Keratinocyte (primary cell): ENCODE measurements at regions not wholly inside any gene's neighbourhood (a gene's known extent, or its start where the extent isn't known, plus 50 kb on each side); places are given as distances from the start of the nearest gene placed in this dataset.
"Not testable (repeated sequence)": the region's sequence is repeated elsewhere in the genome, so short reads cannot be mapped to it uniquely, and the experiment has no call there.

Experiments used
- DNase-seq: peaks from one replicate; pipeline ENCODE4 v3.0.0-alpha.2; 2011; ENCODE audit warnings: low read depth, missing footprints, low spot score
- FAIRE-seq: peaks from 2 replicates; lab custom pipeline; 2011; peaks lifted over from hg19 to GRCh38; lab: Jason Lieb, UNC
- H2AFZ ChIP-seq: 2 replicates; pipeline ENCODE4 v1.6.0; 2012; ENCODE audit warnings: low read length, control low read depth, inconsistent platforms; ENCODE audit not compliant: control insufficient read depth
- H3K27ac ChIP-seq: 2 replicates; pipeline ENCODE4 v1.5.1; 2011; ENCODE audit warnings: low read length; ENCODE audit not compliant: control insufficient read depth, insufficient read depth
- H3K27me3 ChIP-seq: 3 replicates; pipeline ENCODE4 v1.6.0; 2011; ENCODE audit warnings: low read length; ENCODE audit not compliant: control insufficient read depth, insufficient read depth; ENCODE audit errors: extremely low read depth
- H3K36me3 ChIP-seq, 2 experiments: 2 replicates in 1 of 2; 3 replicates in 1 of 2; pipeline ENCODE4 v1.5.1; 2011; ENCODE audit warnings: low read length in 2 of 2, mild to moderate bottlenecking in 1 of 2; ENCODE audit not compliant: control insufficient read depth in 2 of 2, insufficient read depth in 2 of 2; ENCODE audit errors: extremely low read depth in 1 of 2
- H3K4me1 ChIP-seq: 3 replicates; pipeline ENCODE4 v1.5.1; 2011; ENCODE audit warnings: low read length; ENCODE audit not compliant: control insufficient read depth, insufficient read depth; ENCODE audit errors: extremely low read depth
- H3K4me2 ChIP-seq: 3 replicates; pipeline ENCODE4 v1.6.0; 2011; ENCODE audit warnings: low read depth, low read length; ENCODE audit not compliant: control insufficient read depth, insufficient read depth; ENCODE audit errors: extremely low read depth
- H3K4me3 ChIP-seq, 3 experiments: fragments of 200-600 bp in 1 of 3; sonication (generic) in 1 of 3; 2 replicates in 2 of 3; 3 replicates in 1 of 3; pipeline ENCODE4 v1.5.1; 2011 to 2016; ENCODE audit warnings: low read length in 3 of 3, mild to moderate bottlenecking in 3 of 3, control low read depth in 2 of 3, inconsistent platforms in 1 of 3, low read depth in 1 of 3, mixed read lengths in 1 of 3, mixed run types in 1 of 3, moderate library complexity in 1 of 3; ENCODE audit not compliant: control insufficient read depth in 2 of 3, insufficient read depth in 2 of 3; ENCODE audit errors: extremely low read depth in 1 of 3
- H3K79me2 ChIP-seq: 2 replicates; pipeline ENCODE4 v1.6.0; 2012; ENCODE audit warnings: low read length; ENCODE audit not compliant: control insufficient read depth, insufficient read depth
- H3K9ac ChIP-seq: 3 replicates; pipeline ENCODE4 v1.6.0; 2011; ENCODE audit warnings: low read length; ENCODE audit not compliant: control insufficient read depth, insufficient read depth; ENCODE audit errors: extremely low read depth
- H3K9me1 ChIP-seq: 3 replicates; pipeline ENCODE4 v1.6.0; 2011; ENCODE audit warnings: low read length; ENCODE audit not compliant: control insufficient read depth, insufficient read depth; ENCODE audit errors: extremely low read depth
- H3K9me3 ChIP-seq: 2 replicates; pipeline ENCODE4 v1.5.1; 2012; ENCODE audit warnings: low read depth, low read length; ENCODE audit not compliant: control insufficient read depth
- H4K20me1 ChIP-seq: 3 replicates; pipeline ENCODE4 v1.6.0; 2011; ENCODE audit warnings: low read length; ENCODE audit not compliant: control insufficient read depth, insufficient read depth; ENCODE audit errors: extremely low read depth
- EZH2 ChIP-seq: IDR thresholded peaks from one replicate; pipeline ENCODE4 v1.6.1; 2012; ENCODE audit warnings: inconsistent platforms, mild to moderate bottlenecking, low read length, moderate library complexity
- dilution Hi-C: fragments of 300-500 bp; cut with MboI; formaldehyde crosslinking; loops from one replicate; pipeline ENCODE4 v1.7.0; 2020; ENCODE audit warnings: low sequenced_read_pairs; ENCODE audit not compliant: extremely low pct_ligation_motif_present
- TF ChIP-seq, protein P1 (sequence below), 3 experiments: IDR thresholded peaks in 1 of 3; conservative IDR thresholded peaks in 1 of 3; optimal IDR thresholded peaks in 1 of 3; 2 replicates in 2 of 3; 3 replicates in 1 of 3; pipeline versions ENCODE3 to v1.5.1; 2011; ENCODE audit warnings: low read length in 3 of 3, mild to moderate bottlenecking in 3 of 3, moderate library complexity in 2 of 3, control low read depth in 1 of 3, inconsistent platforms in 1 of 3; ENCODE audit not compliant: insufficient read depth in 2 of 3; ENCODE audit errors: extremely low read depth in 1 of 3

DNA sequence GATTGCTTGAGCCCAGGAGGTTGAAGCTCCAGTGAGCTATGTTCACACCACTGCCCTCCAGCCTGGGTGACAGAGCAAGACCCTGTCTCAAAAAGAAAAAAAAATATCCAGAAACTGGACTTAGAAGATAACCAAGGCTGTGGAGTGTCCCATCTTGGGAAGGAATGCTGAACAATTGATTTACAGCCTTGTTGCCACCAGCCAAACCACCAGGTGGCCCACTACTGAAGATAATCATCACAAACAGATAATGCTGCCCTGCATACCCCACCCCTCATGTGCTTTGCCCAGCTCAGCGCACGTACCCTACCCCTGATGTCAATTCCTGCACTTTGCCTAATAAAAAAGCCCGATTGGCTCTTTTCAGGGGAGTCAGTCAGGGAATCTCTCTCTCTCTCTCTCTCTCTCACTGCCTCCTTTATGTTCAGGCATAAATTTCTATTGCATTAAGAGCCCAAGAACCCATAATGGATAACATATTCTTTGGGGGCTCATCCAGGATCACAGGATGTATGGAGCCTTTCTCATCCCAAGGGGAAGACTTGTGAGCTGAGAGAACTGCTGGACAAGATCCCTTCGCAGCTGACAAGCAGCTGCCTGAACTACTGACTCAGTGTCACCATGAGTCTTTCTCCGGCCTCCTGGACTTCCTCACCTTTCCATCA is 166.4 kb downstream of the CD24 start:
- H3K4me1 ChIP-seq, result no peaks in the 10 kb centered on the region
- H3K4me3 ChIP-seq, result no peak overlapping the region
- TF ChIP-seq EZH2, result no peak
- TF ChIP-seq, protein P1, sequence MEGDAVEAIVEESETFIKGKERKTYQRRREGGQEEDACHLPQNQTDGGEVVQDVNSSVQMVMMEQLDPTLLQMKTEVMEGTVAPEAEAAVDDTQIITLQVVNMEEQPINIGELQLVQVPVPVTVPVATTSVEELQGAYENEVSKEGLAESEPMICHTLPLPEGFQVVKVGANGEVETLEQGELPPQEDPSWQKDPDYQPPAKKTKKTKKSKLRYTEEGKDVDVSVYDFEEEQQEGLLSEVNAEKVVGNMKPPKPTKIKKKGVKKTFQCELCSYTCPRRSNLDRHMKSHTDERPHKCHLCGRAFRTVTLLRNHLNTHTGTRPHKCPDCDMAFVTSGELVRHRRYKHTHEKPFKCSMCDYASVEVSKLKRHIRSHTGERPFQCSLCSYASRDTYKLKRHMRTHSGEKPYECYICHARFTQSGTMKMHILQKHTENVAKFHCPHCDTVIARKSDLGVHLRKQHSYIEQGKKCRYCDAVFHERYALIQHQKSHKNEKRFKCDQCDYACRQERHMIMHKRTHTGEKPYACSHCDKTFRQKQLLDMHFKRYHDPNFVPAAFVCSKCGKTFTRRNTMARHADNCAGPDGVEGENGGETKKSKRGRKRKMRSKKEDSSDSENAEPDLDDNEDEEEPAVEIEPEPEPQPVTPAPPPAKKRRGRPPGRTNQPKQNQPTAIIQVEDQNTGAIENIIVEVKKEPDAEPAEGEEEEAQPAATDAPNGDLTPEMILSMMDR (optimal IDR thresholded peaks at IDR 0.05 in 1 of 3, IDR thresholded peaks at IDR 0.05 in 1 of 3, conservative IDR thresholded peaks at IDR 0.05 in 1 of 3; ENCODE audit: extremely low read depth in 1 of 3, insufficient read depth in 2 of 3, low read length in 3 of 3), result no peak
- no peak overlapping the region for H3K27ac ChIP-seq
- no peaks in the 10 kb centered on the region for H3K36me3 ChIP-seq
- dilution Hi-C loops, result no loop called here
- no peak for DNase-seq
- H3K4me2 ChIP-seq, result no peak overlapping the region
- FAIRE-seq, result no peak
- H4K20me1 ChIP-seq, result no peaks in the 10 kb centered on the region
- H2AFZ ChIP-seq, result no peak overlapping the region
- H3K9me1 ChIP-seq, result no peaks in the 10 kb centered on the region
- no peaks in the 10 kb centered on the region for H3K27me3 ChIP-seq
- peaks cover 10% of the 10 kb centered on the region for H3K9me3 ChIP-seq
- H3K79me2 ChIP-seq, result no peaks in the 10 kb centered on the region
- H3K9ac ChIP-seq, result no peak overlapping the region

DNA sequence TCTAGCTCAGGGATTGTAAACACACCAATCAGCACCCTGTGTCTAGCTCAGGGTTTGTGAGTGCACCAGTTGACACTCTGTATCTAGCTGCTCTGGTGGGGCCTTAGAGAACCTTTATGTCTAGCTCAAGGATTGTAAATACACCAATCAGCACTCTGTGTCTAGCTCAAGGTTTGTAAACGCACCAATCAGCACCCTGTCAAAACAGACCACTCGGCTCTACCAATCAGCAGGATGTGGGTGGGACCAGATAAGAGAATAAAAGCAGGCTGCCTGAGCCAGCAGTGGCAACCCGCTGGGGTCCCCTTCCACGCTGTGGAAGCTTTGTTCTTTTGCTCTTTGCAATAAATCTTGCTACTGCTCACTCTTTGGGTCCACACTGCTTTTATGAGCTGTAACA is 168.3 kb downstream of the CD24 start:
- H3K36me3 ChIP-seq, H4K20me1 ChIP-seq, H3K4me2 ChIP-seq, H3K27me3 ChIP-seq, H3K27ac ChIP-seq, dilution Hi-C loops, H3K79me2 ChIP-seq, H3K9me1 ChIP-seq, H3K4me1 ChIP-seq, DNase-seq, H3K9ac ChIP-seq, FAIRE-seq, H2AFZ ChIP-seq, H3K4me3 ChIP-seq: not testable (repeated sequence)
- peaks cover 10% of the 10 kb centered on the region for H3K9me3 ChIP-seq

DNA sequence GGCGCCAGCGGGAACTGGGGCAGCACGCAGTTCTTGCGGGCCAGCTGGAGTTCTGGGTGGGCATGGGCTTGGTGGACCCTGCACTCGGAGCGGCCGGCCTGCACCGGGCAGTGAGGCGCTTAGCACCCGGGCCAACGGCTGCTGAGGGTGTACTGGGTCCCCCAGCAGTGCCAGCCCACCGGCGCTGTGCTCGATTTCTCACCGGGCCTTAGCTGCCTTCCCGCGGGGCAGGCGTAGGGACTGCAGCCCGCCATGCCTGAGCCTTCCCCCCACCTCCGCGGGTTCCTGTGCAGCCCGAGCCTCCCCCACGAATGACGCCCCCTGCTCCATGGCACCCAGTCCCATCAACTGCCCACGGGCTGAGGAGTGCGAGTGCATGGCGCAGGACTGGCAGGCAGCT is 168.8 kb downstream of the CD24 start:
- Histone ChIP-seq H3K9ac (no peak overlapping the region), H3K27ac (no peak overlapping the region), H2AFZ (no peak overlapping the region), H3K27me3 (no peaks in the 10 kb centered on the region), H3K4me2 (no peak overlapping the region), H3K4me1 (peaks cover under 1% of the 10 kb centered on the region), H3K4me3 (no peak overlapping the region), H3K36me3 (no peaks in the 10 kb centered on the region), H4K20me1 (no peaks in the 10 kb centered on the region), H3K79me2 (no peaks in the 10 kb centered on the region), H3K9me1 (no peaks in the 10 kb centered on the region), H3K9me3 (peaks cover 10% of the 10 kb centered on the region)
- dilution Hi-C loops, result no loop called here
- DNase-seq, result no peak
- no peak for FAIRE-seq
- TF ChIP-seq EZH2, result no peak
- TF ChIP-seq, protein P1 (optimal IDR thresholded peaks at IDR 0.05 in 1 of 3, IDR thresholded peaks at IDR 0.05 in 1 of 3, conservative IDR thresholded peaks at IDR 0.05 in 1 of 3; ENCODE audit: extremely low read depth in 1 of 3, insufficient read depth in 2 of 3, low read length in 3 of 3), result no peak
